K562 (cell line): ENCODE measurements at regions not wholly inside any gene's neighbourhood (a gene's known extent, or its start where the extent isn't known, plus 50 kb on each side); places are given as distances from the start of the nearest gene placed in this dataset.

Experiments
- CBFA2T2 ChIP-seq: fragments of 450-650 bp; conservative IDR thresholded peaks from 2 replicates; pipeline ENCODE4 v1.6.1; 2017; ENCODE audit warnings: mild to moderate bottlenecking
- CBX1 ChIP-seq: sonication (generic); IDR thresholded peaks from 2 replicates; pipeline ENCODE4 v1.6.1; 2016; ENCODE audit warnings: antibody characterized with exemption, low read depth, mild to moderate bottlenecking
- CBX5 ChIP-seq: IDR thresholded peaks from 2 replicates; pipeline ENCODE4 v1.6.1; 2014; ENCODE audit warnings: low read depth, borderline replicate concordance
- E2F8 ChIP-seq: fragments of 450-650 bp; IDR thresholded peaks from 2 replicates; pipeline ENCODE4 v1.7.1; 2018; ENCODE audit warnings: mild to moderate bottlenecking, low read depth; ENCODE audit not compliant: partially characterized antibody
- ESRRA ChIP-seq: fragments of 450-650 bp; IDR thresholded peaks from 2 replicates; pipeline ENCODE4 v1.6.1; 2014; ENCODE audit warnings: low read depth, mild to moderate bottlenecking, moderate library complexity, borderline replicate concordance
- HNRNPK ChIP-seq: fragments of 200-400 bp; formaldehyde crosslinking; IDR thresholded peaks from one replicate; pipeline ENCODE4 v1.6.1; 2018; ENCODE audit warnings: mild to moderate bottlenecking, low read depth, low read length; ENCODE audit not compliant: poor library complexity, severe bottlenecking
- NR2C1 ChIP-seq, 2 experiments: fragments of 450-650 bp; IDR thresholded peaks; 2 replicates each; pipeline ENCODE4 v1.6.1; 2017; ENCODE audit warnings: mild to moderate bottlenecking in 2 of 2, antibody characterized with exemption in 1 of 2, inconsistent platforms in 1 of 2, missing compliant biosample characterization in 1 of 2, missing genetic modification characterization in 1 of 2
- RFX7 ChIP-seq: fragments of 250-450 bp; sonication (Bioruptor Pico); IDR thresholded peaks from 2 replicates; pipeline ENCODE4 v1.5.1; 2021; ENCODE audit warnings: mild to moderate bottlenecking
- SNAPC5 ChIP-seq: fragments of 250-450 bp; sonication (Bioruptor Pico); IDR thresholded peaks from 2 replicates; pipeline ENCODE4 v1.8.0; 2021; ENCODE audit warnings: moderate library complexity, mild to moderate bottlenecking, inconsistent platforms
- TRIM28 ChIP-seq: fragments of 450-650 bp; IDR thresholded peaks from 2 replicates; pipeline ENCODE4 v1.6.1; 2017

GRCh38 chr19:28667348-28667977 lies 545.5 kb downstream of the UQCRFS1 start (continued):
- peak; percentile 79 for TF ChIP-seq E2F8
- TF ChIP-seq HNRNPK: no peak
- 0 out of 2 replicates have a peak, but pooled peaks have one; percentile 39 for TF ChIP-seq CBX1
- no peak for TF ChIP-seq RFX7 (CRISPR knock-in tag)
- peak; percentile 86 for TF ChIP-seq CBX5
- TF ChIP-seq TRIM28: peak; percentile 92
- no peak for TF ChIP-seq ESRRA
- no peak for TF ChIP-seq NR2C1 (IDR thresholded peaks at IDR 0.05)
- no peak for TF ChIP-seq NR2C1 (tag; IDR thresholded peaks at IDR 0.05)
- TF ChIP-seq CBFA2T2: peak; percentile 26; the same call in 1 of the 2 replicates
- TF ChIP-seq SNAPC5 (CRISPR knock-in tag): no peak
